Astrocyte (in vitro differentiated cells and primary cell): ENCODE measurements at regions not wholly inside any gene's neighbourhood (a gene's known extent, or its start where the extent isn't known, plus 50 kb on each side); places are given as distances from the start of the nearest gene placed in this dataset.

ENCODE experiments used
- DNase-seq: peaks from one replicate; pipeline ENCODE4 v3.0.0-alpha.2; 2010; ENCODE audit warnings: low read depth
- FAIRE-seq: peaks from 2 replicates; lab custom pipeline; 2011; peaks lifted over from hg19 to GRCh38; lab: Jason Lieb, UNC
- H2AFZ ChIP-seq: 2 replicates; pipeline ENCODE4 v1.6.0; 2012; ENCODE audit warnings: low read depth, low read length, inconsistent platforms
- H3K27ac ChIP-seq: 2 replicates; pipeline ENCODE4 v1.5.1; 2011; ENCODE audit warnings: low read depth, low read length, inconsistent platforms
- H3K27me3 ChIP-seq: 2 replicates; pipeline ENCODE4 v1.6.0; 2011; ENCODE audit warnings: low read length, inconsistent platforms; ENCODE audit not compliant: insufficient read depth
- H3K36me3 ChIP-seq: 2 replicates; pipeline ENCODE4 v1.5.1; 2011; ENCODE audit warnings: low read length, inconsistent platforms; ENCODE audit not compliant: insufficient read depth
- H3K4me1 ChIP-seq: 2 replicates; pipeline ENCODE4 v1.5.1; 2011; ENCODE audit warnings: low read length, inconsistent platforms; ENCODE audit not compliant: insufficient read depth
- H3K4me2 ChIP-seq: 2 replicates; pipeline ENCODE4 v1.6.0; 2012; ENCODE audit warnings: low read length, inconsistent platforms
- H3K4me3 ChIP-seq: 2 replicates; pipeline ENCODE4 v1.5.1; 2011; ENCODE audit warnings: low read depth, mild to moderate bottlenecking, low read length, inconsistent platforms; ENCODE audit not compliant: insufficient read depth
- H3K79me2 ChIP-seq: 2 replicates; pipeline ENCODE4 v1.6.0; 2012; ENCODE audit warnings: mild to moderate bottlenecking, low read length, inconsistent platforms; ENCODE audit not compliant: insufficient read depth
- H3K9ac ChIP-seq: 2 replicates; pipeline ENCODE4 v1.6.0; 2012; ENCODE audit warnings: mild to moderate bottlenecking, low read length, inconsistent platforms
- H3K9me3 ChIP-seq: 2 replicates; pipeline ENCODE4 v1.5.1; 2012; ENCODE audit warnings: low read depth, mild to moderate bottlenecking, low read length, inconsistent platforms; ENCODE audit not compliant: insufficient read depth
- H4K20me1 ChIP-seq: 2 replicates; pipeline ENCODE4 v1.6.0; 2012; ENCODE audit warnings: low read length, inconsistent platforms; ENCODE audit not compliant: insufficient read depth
- H3K27ac Mint-ChIP-seq: one replicate; pipeline ENCODE4 v1.8.0; 2021; ENCODE audit warnings: mild to moderate bottlenecking, mixed read lengths; ENCODE audit not compliant: unreplicated experiment
- H3K27me3 Mint-ChIP-seq: one replicate; pipeline ENCODE4 v1.8.0; 2021; ENCODE audit warnings: low read depth, mixed read lengths; ENCODE audit not compliant: unreplicated experiment
- H3K36me3 Mint-ChIP-seq: one replicate; pipeline ENCODE4 v1.8.0; 2021; ENCODE audit warnings: low read depth, mixed read lengths; ENCODE audit not compliant: unreplicated experiment
- H3K4me1 Mint-ChIP-seq: one replicate; pipeline ENCODE4 v1.8.0; 2021; ENCODE audit warnings: low read depth, mixed read lengths; ENCODE audit not compliant: unreplicated experiment
- H3K4me3 Mint-ChIP-seq: one replicate; pipeline ENCODE4 v1.8.0; 2021; ENCODE audit warnings: mild to moderate bottlenecking, moderate library complexity, mixed read lengths; ENCODE audit not compliant: unreplicated experiment
- H3K9me3 Mint-ChIP-seq: one replicate; pipeline ENCODE4 v1.8.0; 2021; ENCODE audit warnings: mild to moderate bottlenecking, mixed read lengths; ENCODE audit not compliant: unreplicated experiment
- CTCF ChIP-seq: IDR thresholded peaks from 2 replicates; pipeline ENCODE4 v1.5.1; 2011; ENCODE audit warnings: low read depth, mild to moderate bottlenecking, inconsistent platforms, low read length, moderate library complexity; ENCODE audit not compliant: insufficient read depth
- EZH2 ChIP-seq: IDR thresholded peaks from 2 replicates; pipeline ENCODE4 v1.6.1; 2012; ENCODE audit warnings: mild to moderate bottlenecking, low read length, inconsistent platforms; ENCODE audit not compliant: insufficient read depth

- Histone ChIP-seq H3K9me3 (no peaks in the 10 kb centered on the region), H3K4me1 (no peaks in the 10 kb centered on the region), H3K27ac (no peak overlapping the region), H2AFZ (no peak overlapping the region), H4K20me1 (no peaks in the 10 kb centered on the region), H3K79me2 (no peaks in the 10 kb centered on the region), H3K9ac (no peak overlapping the region), H3K36me3 (no peaks in the 10 kb centered on the region), H3K4me2 (no peak overlapping the region), H3K27me3 (no peaks in the 10 kb centered on the region), H3K4me3 (no peak overlapping the region)
- DNase-seq (no peak), FAIRE-seq (no peak)
- Mint-ChIP-seq H3K36me3 (no peaks in the 10 kb centered on the region), H3K4me3 (no peak overlapping the region), H3K27ac (no peak overlapping the region), H3K4me1 (no peaks in the 10 kb centered on the region), H3K9me3 (no peaks in the 10 kb centered on the region), H3K27me3 (no peaks in the 10 kb centered on the region)
- TF ChIP-seq EZH2 (no peak), CTCF (no peak)
Measured at GRCh38 chr1:73411479-73411878, 786.5 kb downstream of the LRRIQ3 start.

- Histone ChIP-seq H3K27me3 (no peaks in the 10 kb centered on the region), H4K20me1 (no peaks in the 10 kb centered on the region), H3K27ac (no peak overlapping the region), H3K4me1 (no peaks in the 10 kb centered on the region), H2AFZ (no peak overlapping the region), H3K4me2 (no peak overlapping the region), H3K4me3 (no peak overlapping the region), H3K79me2 (no peaks in the 10 kb centered on the region), H3K9ac (no peak overlapping the region), H3K9me3 (no peaks in the 10 kb centered on the region), H3K36me3 (no peaks in the 10 kb centered on the region)
- no peaks in the 10 kb centered on the region for H3K36me3 Mint-ChIP-seq
- TF ChIP-seq CTCF (no peak), EZH2 (no peak)
- FAIRE-seq (no peak), DNase-seq (no peak)
- no peak overlapping the region for H3K27ac Mint-ChIP-seq
- no peak overlapping the region for H3K4me3 Mint-ChIP-seq
- no peaks in the 10 kb centered on the region for H3K27me3 Mint-ChIP-seq
- H3K4me1 Mint-ChIP-seq = no peaks in the 10 kb centered on the region
- H3K9me3 Mint-ChIP-seq = no peaks in the 10 kb centered on the region
Measured at GRCh38 chr1:73401666-73402065, 796.3 kb downstream of the LRRIQ3 start.

- Mint-ChIP-seq H3K27ac (no peak overlapping the region), H3K4me1 (peaks cover 2% of the 10 kb centered on the region), H3K4me3 (no peak overlapping the region), H3K27me3 (no peaks in the 10 kb centered on the region), H3K36me3 (no peaks in the 10 kb centered on the region), H3K9me3 (no peaks in the 10 kb centered on the region)
- H3K79me2 ChIP-seq = no peaks in the 10 kb centered on the region
- H3K36me3 ChIP-seq = no peaks in the 10 kb centered on the region
- DNase-seq = no peak
- H3K4me3 ChIP-seq = no peak overlapping the region
- no peaks in the 10 kb centered on the region for H3K27me3 ChIP-seq
- H3K9ac ChIP-seq = no peak overlapping the region
- no peak for FAIRE-seq
- H2AFZ ChIP-seq = no peak overlapping the region
- no peak overlapping the region for H3K4me2 ChIP-seq
- H3K4me1 ChIP-seq = no peaks in the 10 kb centered on the region
- TF ChIP-seq EZH2 = no peak
- TF ChIP-seq CTCF = no peak
- no peaks in the 10 kb centered on the region for H3K9me3 ChIP-seq
- no peak overlapping the region for H3K27ac ChIP-seq
- H4K20me1 ChIP-seq = no peaks in the 10 kb centered on the region
Measured at GRCh38 chr1:73382966-73383365, 815.0 kb downstream of the LRRIQ3 start.
